GM18909 (cell line): ENCODE measurements at regions not wholly inside any gene's neighbourhood (a gene's known extent, or its start where the extent isn't known, plus 50 kb on each side); places are given as distances from the start of the nearest gene placed in this dataset.

ENCODE experiments used
- ATAC-seq: cut with Tn5 transposase; IDR thresholded peaks from one replicate; pipeline ENCODE4 v1.9.1; 2021; ENCODE audit warnings: mild to moderate bottlenecking; ENCODE audit not compliant: unreplicated experiment, poor library complexity

GRCh38 chr2:12317286-12317685 is 399.4 kb upstream of the TRIB2 start:
- ATAC-seq, result no peak

DNA sequence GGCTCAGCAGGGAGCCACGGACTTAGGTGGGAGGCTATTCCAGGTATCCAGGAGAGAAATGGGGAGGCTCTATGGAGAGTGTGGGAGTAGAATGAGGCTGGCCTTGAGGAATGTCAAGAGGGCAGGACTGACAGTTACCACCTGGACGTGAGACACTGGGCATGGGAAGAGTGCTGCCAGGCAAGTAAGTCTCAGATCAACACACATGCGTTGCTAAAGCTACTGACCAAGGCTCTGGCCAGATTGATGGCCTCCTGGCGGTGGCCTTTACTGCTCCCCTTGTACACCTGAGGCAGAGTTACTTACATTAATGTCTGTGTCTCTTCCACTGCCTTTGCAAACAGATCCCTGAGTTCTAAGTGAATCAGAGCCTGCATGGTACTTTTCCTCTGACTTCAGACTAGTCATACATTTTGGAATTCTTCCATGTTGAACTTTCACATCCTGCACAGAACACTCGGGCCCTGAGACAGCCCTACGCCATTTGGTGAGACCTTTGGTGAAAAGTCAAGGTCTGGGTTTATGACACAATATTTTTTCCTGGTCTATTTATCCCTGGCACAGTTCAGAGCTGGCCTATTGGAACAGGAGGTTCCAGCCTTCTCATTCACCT is 398.8 kb upstream of the TRIB2 start:
- ATAC-seq, result no peak

DNA sequence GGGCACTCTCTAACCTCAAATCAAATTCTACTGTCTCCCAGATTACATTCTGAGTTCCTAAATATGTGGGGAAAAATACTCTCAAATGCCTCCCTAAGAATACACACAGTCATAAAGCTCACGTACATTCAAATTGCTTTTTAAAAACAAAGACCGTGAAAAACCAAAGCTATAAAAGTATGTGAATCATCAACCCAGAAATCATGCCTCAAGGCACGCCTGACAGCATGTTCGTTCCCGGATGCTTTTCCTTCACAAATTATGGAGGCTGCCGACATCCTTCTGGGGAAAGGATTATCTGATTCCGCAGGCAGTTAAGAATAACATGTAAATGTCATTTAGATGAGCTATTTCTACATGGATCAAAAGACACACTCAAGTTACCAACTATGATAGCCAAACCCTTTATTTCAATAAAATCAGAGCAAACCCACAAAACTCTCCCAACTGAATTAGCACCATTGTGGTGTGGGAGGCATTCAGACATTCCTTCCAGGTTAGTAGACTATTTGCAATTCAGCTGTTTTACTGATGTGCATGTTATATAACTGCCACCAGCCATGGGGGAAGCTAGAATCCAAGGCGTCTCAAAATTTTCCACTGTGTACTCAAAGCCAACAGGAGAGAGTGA is 398.2 kb upstream of the TRIB2 start:
- no peak for ATAC-seq

GRCh38 chr2:12320027-12320734 is 396.6 kb upstream of the TRIB2 start:
- ATAC-seq, result no peak

GRCh38 chr2:12320991-12321641 is 395.6 kb upstream of the TRIB2 start:
- ATAC-seq, result no peak

DNA sequence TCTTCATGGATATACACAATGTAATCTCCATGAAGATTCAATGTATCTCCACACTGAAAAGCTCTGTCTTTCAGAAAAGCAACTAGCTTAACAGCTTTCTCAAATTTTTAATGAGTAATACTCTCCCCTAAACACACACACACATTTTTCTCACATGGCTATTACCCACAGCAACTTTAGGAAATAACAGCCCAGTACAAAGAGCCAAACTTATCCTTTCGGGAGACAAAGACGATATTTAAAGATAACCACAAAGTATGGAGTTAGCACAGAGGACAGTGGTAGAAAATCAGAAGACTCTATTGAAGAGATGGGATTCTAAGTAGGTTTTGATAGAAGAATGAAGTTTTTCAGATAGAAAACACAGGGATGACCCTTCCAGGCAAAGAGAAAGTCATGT is 394.9 kb upstream of the TRIB2 start:
- no peak for ATAC-seq

- no peak for ATAC-seq
These were observed 390.9 kb upstream of the TRIB2 start for GRCh38 chr2:12325806-12326205.

GRCh38 chr2:12326449-12327190 is 390.1 kb upstream of the TRIB2 start:
- no peak for ATAC-seq

- no peak for ATAC-seq
These were observed 385.8 kb upstream of the TRIB2 start for GRCh38 chr2:12330916-12331315.

DNA sequence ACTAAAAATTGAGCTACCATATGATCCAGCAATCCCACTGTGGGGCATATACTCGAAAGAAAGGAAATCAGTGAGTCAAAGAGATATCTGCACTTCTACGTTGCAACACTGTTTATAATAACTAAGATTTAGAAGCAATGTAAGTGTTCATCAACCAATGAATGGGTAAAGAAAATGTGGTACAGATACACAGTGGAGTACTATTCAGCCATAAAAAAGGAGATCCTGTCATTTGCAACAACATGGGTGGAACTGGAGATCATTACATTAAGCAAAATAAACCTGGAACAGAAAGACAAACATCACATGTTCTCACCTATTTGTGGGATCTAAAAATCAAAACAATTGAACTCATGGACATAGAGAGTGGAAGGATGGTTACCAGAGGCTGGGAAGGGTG is 385.0 kb upstream of the TRIB2 start:
- ATAC-seq, result no peak

DNA sequence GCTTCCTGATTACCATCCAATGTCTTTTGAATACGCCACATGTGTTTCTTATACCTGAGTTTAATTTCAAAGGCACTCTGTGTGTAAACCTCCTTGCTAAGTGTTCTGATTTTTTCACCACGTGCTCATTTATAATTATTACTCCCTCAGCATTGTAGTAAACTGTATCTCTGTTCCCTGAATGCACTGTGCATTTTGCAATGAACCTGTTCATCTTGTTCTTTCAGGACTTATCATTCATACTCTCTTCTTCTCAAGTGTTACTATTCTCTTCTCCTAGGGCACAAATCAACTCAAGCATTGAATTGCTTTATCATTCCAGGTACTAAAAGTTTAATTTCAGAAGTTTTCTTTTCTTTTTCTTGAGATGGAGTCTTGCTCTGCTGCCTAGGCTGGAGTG is 383.4 kb upstream of the TRIB2 start:
- ATAC-seq, result no peak

- ATAC-seq, result no peak
These were observed 382.2 kb upstream of the TRIB2 start for GRCh38 chr2:12334412-12334966.

GRCh38 chr2:12335131-12335530 is 381.6 kb upstream of the TRIB2 start:
- no peak for ATAC-seq

DNA sequence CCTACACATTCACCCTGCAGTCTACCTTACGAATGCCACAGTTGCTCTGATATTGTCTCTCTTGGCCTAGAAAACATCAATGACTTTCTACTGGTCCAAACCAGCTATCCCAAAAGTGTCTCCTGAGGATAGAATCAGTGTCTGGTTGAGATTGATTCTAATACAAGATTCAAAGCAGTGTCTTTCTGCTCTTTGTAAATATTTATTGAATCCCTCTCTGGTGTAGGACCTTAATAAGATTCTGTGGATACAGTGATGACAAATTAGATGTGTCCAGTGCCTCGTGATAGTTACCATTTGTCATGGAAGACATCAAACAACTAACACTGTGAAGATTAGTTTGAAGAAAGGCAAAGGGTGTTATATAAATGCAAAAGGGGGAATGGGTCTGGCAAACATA is 380.7 kb upstream of the TRIB2 start:
- no peak for ATAC-seq

GRCh38 chr2:12338946-12339697 is 377.6 kb upstream of the TRIB2 start:
- no peak for ATAC-seq

DNA sequence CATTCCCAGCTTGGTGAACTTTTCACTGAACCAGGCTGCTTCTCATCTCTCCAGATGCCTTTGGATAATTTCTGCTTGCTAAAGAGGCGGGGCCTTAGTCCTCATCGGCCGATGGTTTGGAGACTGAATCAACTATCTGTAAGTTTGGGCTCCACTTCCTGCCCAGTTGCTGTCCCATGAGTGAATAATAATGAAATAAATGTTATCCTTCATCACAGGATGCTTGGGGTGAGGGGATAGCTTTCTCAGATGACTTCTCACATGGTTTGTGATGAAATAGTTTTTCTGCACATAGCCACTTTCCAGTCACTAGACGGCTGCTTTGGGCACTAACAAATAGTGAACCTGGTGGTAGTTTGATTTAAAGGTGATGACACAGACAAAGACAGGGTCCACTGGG is 376.6 kb upstream of the TRIB2 start:
- ATAC-seq, result no peak

DNA sequence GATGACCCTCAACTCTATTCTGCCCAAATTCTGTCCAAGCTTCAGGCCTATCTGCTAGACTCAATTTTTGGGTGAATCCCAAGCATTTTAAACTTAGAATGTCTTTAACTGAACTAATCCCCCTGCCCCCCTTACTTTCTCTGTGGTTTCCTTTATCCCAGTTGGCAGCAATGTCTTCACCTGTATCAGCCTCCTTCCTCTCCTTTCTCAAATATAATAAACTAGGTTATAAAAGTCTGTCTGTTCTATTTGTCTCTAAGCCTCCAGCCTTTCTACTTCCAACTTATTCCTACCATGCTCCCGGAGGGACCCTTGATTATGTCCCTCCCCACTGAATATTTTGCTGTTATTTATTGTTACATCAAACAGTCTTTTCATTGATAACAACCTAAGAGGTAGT is 375.5 kb upstream of the TRIB2 start:
- no peak for ATAC-seq

DNA sequence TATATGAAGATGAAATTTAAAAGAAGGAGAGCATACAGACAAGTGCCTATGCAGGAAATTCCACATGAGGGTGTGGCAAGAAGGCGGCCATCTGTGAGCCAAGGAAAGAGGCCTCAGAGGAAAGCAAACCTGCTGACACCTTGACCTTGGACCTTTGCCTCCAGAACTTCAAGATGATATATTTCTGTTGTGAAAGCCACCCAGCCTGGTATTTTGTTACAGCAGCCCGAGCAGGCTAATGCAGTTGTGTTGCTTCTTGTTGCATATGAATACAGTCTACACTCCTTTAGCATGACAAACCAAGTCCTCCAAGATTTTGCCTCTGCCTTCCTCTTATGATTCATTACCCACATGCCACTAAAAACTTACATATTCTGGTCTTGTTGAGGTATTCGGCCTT is 374.8 kb upstream of the TRIB2 start:
- ATAC-seq, result no peak

- ATAC-seq, result no peak
These were observed 373.6 kb upstream of the TRIB2 start for GRCh38 chr2:12343141-12343540.

DNA sequence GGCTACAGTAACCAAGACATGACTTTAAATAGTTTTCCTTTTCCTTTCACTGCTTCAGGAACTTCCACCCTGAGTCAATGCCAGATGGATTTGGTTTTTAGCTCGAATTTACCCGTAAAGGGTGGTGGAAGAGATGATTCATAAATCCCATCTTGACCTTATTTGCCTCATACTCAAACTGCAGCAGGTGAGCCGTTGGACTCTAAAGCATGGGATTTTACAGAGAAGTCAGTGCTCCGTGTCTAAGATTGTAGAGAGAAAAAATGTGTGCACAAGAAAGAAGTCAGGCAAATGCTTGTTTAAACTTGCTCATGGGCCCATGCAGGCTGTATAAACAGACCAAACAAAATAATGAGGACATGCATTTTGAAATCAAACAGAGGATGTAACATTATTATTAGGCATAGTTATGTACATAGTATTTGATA is 369.7 kb upstream of the TRIB2 start:
- no peak for ATAC-seq
